Stimulated activated CD4-positive, alpha-beta T cell treated with anti-CD3 and anti-CD28 coated beads, Interleukin-1b, Interleukin-23, amount 100 ng/mL, for 24 hours (primary cell): ENCODE measurements at regions not wholly inside any gene's neighbourhood (a gene's known extent, or its start where the extent isn't known, plus 50 kb on each side); places are given as distances from the start of the nearest gene placed in this dataset.
"Not testable (repeated sequence)": the region's sequence is repeated elsewhere in the genome, so short reads cannot be mapped to it uniquely, and the experiment has no call there.

Experiments
- DNase-seq, 4 experiments: peaks; one replicate each; pipeline ENCODE4 v3.0.0-alpha.2; 2020; ENCODE audit warnings: low read depth in 4 of 4, low spot score in 1 of 4

DNA sequence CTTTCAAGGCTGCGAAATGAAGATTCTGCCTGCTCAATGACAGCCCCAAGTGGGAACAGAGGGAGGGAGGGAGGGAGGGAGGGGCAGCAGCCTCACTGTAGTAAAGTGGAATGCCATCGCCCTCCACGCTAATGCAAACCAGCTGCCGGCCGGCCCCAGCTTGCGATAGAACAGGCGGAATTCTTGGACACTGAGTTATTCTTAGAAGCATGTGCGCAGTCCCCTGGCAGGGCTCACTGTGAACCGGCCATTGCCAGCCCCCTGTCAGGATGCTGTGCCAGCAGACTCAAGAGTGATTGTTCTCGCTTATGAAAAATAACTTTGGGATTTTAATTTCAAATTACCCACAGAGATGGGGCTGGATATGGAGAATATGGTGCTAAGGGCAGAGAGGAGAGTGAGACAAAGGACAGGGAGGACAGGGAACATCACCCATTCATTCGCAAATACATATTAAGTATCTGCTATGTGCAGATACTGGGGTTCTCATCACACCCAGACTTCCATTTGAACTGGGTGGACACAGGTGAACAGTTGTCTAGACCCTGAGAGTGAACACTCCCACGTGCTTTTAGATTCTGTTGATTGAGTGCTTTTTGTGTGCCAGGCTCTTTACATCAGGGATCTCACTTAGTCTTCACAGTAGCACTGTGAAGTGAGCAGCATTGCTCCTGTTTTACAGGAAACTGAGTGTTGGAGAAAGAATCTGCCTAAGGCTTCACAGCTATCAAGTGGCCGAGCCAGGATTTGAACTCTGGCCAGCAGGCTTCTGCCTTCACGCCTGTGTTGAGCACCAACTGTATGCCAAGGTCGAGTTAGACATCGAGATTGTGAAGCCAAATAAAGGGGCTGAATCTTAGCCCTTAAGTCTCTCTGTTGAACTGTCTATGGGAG lies 192.9 kb downstream of the C12orf75 start:
- no peak for DNase-seq

- no peak for DNase-seq
Measured at GRCh38 chr12:105524961-105525360, 194.5 kb downstream of the C12orf75 start.

DNA sequence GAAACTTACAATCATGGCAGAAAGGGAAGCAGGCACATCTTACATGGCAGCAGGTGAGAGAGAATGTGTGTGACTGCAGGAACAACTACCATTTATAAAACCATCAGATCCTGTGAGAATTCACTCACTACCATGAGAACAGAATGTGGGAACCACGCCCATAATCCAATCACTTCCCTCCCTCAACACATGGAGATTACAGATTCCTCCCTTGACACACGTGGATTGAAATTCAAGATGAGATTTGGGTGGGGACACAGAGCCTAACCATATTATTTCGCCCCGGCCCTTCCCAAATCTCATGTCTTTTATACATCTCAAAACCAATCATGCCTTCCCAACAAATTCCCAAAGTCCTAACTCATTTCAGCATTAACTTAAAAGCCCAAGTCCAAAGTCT lies 203.6 kb downstream of the C12orf75 start:
- DNase-seq = no peak

DNA sequence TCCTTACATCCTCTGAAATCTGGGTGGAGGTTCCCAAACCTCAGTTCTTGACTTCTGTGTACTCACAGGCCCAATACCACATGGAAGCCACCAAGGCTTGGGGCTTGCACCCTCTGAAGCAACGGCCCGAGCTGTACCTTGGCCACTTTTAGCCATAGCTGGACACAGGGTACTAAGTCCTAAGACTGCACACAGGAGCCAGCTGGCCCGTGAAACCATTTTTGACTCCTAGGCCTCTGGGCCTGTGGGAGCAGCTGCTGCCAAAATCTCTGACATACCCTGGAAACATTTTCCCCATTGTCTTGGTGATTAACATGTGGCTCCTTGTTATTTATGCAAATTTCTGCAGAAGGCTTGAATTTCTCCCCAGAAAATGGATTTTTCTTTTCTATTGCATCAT lies 204.5 kb downstream of the C12orf75 start:
- DNase-seq = not testable (repeated sequence)

GRCh38 chr12:105538880-105539279 lies 208.4 kb downstream of the C12orf75 start:
- no peak for DNase-seq

DNA sequence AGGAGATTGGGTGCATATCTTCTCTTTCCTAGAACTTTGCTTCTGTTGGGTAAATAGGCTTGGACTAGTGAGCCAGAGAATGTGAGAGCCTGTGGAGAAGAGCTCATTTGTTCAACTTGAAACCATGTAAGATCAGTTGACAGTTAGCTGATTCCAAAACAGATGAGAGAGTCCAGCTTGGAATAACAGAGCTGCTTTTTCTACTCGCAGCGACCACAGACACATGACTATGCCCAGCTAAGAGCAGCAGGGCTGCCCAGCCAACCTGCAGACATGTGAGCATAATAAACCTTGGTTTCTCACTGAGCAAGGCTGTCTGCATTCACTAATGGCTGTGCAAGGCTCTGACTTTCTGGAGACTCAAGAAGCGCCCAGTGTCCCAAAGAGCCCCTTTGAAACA lies 209.2 kb downstream of the C12orf75 start:
- DNase-seq = no peak

DNA sequence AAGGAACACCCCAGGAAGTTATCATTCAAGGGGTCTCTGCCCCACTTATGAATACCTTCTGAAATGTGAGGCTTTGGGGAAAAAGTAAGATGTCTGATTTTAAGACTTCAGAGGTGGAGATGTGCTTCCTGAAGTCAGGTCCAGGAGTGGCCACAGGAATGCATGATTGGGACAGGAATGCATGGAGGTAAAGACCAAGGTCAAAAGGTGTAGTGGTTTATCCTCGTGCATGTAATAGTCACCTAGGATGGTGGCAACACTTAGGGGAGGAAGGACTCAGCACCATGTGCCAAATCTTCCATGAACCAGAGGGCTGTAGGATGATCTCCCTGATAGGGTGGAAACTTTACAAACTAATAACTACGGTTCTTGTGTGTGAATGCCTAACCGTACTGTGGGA lies 217.3 kb downstream of the C12orf75 start:
- DNase-seq = no peak

- DNase-seq = no peak
Measured at GRCh38 chr12:105548626-105549025, 218.1 kb downstream of the C12orf75 start.

- DNase-seq = no peak
Measured at GRCh38 chr12:105552056-105552455, 221.6 kb downstream of the C12orf75 start.

DNA sequence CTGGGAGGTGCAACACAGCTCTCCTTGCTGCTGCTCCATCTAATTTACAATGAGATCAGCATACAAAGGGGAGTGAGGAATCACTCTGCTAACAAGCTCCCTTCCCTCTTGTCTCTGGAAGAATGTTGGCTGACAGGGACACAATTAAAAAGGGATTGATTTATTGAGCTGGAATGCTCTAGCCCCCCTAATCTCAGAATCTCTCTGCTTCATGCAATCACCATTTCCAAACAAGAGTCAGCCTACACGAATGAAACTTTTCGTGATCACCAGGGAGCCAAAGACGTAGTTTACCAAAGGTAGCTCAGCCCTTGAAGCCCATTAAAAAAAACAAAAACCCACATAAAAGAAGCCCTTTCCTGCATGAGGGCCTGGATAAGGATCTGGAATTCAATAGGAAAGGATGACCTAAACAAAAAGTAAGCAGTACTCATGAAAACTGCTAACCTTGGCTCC lies 223.8 kb downstream of the C12orf75 start:
- no peak for DNase-seq

GRCh38 chr12:105554856-105555255 lies 224.4 kb downstream of the C12orf75 start:
- no peak for DNase-seq

DNA sequence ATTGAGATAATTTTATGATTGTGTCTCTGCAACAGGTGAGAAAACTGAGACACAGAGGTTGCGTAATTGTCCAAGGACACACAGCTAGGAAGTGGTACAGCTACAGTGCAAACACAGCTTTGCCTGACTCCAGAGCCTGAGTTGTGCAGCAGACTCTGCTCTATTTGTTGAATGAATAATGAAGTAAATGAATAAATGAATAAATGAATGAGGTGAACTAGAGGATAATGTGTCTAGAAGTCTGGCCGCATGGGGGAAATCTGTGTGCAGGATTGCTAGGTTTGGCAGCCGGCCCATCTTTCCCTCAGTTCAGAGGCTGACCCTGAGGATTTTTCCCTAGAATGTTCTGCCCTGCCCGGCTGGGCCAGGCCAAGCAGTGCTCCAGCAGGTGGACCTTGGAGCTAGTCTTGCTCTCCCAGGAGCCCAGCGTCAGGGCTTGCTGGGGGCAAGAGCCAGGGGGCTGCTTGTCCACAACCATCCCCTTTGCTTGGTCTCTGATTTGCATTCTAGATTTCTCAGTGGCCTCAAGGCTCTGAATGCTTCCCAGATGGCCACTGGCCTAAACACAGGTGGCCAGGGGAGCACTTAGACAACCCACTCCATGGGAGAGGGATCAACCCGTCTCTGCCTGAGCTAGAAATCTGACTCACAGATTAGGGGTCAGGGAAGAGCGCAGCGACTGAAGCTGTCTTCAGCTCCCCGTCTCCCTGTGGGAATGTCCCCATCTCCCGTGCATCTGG lies 225.2 kb downstream of the C12orf75 start:
- no peak for DNase-seq

GRCh38 chr12:105559310-105559709 lies 228.8 kb downstream of the C12orf75 start:
- DNase-seq = no peak

DNA sequence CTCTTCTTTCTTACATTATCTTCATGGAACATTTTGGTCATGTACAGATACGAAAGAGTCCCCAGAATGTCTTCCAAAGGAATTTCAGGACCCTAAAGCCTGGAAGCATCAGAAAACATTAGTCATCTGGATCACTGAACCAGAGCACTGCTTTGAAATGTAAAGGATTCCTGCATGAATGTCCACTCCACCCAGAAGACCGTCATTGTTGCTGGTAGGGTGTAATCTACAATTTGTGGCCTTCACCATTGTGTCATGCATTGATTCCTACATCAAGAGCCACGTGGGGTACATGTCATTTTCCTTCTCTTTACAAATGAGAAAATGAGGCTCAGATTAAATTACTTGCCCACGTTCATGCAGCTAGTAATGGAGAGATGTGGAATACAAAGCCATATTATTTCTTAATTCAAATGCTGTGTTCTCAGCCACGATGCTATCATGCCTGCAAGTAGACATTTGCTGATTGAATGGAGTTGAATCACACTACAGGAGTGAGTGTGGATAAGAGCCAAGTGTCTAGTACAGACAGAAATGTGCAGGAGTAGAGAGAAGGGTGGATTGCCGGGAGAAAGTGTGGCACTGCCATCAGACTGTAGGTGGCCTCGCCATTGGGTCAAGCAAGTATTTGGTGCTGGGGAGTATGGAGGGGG lies 231.2 kb downstream of the C12orf75 start:
- no peak for DNase-seq

GRCh38 chr12:105562199-105562971 lies 231.9 kb downstream of the C12orf75 start:
- no peak for DNase-seq

GRCh38 chr12:105567061-105567460 lies 236.6 kb downstream of the C12orf75 start:
- DNase-seq = no peak

- no peak for DNase-seq
Measured at GRCh38 chr12:105569886-105570285, 239.4 kb downstream of the C12orf75 start.

DNA sequence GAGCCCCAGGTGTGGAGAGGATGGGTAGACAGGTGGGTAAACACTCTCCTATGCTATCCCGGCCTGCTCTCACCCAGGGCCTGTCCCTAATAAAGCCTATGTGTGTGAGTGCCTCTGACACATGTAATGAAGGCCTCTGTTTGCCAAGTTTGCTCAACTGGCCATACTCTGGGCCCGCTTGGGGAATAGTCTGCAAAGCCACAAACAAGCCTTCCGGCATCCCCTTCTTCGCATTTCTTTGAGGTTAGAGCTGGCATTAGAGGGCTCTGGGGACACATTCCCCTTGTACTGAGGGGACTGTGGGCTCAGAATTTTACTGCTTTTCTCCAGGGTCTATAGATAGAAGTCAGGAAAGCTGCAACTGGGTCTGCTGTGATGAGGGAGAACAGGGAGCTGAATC lies 240.5 kb downstream of the C12orf75 start:
- DNase-seq = no peak

DNA sequence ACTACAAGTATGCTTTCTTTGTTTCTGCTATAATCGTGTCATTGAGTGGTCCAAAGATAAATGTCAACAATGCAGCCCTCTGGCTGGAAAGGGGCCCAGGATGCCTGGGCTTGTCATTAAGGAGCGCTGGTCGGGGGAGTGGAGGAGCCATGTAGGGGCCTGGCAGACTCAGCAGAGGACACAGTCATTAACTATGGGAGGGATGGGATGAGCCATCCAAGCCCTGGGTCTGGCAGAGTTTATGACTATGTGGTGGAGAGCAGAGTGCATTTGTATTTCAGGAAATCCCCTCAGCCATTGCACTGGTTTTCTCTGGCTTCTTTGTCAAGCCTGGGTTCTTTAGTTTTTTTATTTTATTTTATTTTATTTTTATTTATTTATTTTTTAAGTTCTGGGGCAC lies 243.1 kb downstream of the C12orf75 start:
- no peak for DNase-seq

- no peak for DNase-seq
Measured at GRCh38 chr12:105574056-105574715, 243.7 kb downstream of the C12orf75 start.
